ENCODE measurements at regions not wholly inside any gene's neighbourhood (a gene's known extent, or its start where the extent isn't known, plus 50 kb on each side); places are given as distances from the start of the nearest gene placed in this dataset.
"Not testable (repeated sequence)": the region's sequence is repeated elsewhere in the genome, so short reads cannot be mapped to it uniquely, and the experiment has no call there.

DNA sequence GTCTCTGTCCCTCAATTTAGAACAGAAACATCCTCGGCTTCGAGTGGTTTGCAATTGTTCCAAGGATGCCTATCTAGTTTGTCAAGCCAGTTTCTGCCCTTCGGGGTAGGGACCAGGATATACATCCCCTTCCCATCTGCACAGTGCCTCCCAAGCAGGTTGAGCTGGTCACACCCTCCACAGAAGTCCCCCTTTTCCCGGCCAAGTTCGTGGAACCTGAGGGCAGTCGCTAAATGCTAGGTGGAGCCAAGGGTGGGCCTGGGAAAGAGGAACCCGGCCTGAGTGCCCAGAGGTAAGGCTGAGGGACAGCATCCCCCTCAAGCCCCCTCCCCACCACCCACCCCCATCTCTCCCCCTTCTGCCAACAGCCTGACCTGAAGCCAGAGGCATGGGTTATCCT lies 62.4 kb upstream of the NANOS1 start:
- no peak for DNase-seq

DNA sequence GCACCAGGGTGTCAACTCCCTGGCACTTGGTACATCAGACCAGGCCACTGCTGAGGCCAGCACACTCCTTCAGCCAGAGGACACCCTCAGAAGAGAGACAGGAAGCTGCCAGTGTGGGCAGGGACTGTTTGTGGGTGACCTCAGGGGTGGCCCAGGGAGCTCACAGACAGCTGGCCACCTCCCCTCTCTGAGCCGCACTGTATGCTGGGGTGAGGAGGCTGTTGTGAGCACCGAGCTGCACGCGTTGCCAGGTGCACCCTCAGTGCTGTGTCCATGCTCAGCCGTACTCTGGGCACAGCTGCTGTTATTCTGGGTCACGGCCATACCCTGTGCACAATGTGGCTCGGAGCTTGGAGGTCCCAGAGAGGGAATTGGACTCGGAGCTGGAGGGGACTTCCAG lies 61.5 kb upstream of the NANOS1 start:
- DNase-seq = no peak

DNA sequence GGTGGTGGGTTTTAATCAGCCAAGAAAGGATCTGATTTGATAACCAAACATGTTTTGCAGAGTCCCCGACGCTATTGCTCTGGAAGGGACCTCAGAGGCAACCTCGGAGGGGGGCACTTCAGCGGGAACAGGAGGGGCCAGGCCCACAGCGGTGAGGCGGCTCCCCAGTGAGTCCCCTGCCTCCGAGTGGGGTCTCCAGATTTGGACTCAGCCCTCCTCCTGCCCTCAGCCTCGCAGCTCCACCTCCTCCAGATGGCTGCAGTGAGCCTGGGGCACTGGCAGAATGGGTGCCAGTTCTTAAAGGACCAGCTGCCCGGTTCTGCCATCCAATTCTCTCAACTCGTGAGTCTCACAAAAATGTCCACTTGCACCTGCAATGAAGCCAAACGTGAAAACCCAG lies 61.0 kb upstream of the NANOS1 start:
- no peak for DNase-seq

DNA sequence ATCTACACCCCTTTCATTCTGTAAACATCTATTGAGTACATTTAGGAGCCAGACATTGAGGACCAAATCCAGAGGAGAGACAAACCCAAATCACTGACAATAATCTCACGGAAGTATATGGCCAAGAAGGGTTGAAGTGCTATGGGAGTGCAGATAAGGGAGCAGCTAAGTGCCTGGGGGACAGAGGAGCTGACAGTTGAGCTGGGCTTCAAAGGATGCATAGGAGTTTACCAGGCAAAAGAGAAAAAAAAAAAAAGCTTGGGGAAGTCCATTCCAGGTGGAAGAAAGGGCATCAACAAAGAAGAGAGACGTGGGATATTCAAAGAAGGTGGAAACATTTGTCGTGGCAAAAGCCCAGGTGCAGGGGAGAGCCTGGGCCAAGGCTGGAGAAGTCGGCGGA lies 60.5 kb upstream of the NANOS1 start:
- no peak for DNase-seq

DNA sequence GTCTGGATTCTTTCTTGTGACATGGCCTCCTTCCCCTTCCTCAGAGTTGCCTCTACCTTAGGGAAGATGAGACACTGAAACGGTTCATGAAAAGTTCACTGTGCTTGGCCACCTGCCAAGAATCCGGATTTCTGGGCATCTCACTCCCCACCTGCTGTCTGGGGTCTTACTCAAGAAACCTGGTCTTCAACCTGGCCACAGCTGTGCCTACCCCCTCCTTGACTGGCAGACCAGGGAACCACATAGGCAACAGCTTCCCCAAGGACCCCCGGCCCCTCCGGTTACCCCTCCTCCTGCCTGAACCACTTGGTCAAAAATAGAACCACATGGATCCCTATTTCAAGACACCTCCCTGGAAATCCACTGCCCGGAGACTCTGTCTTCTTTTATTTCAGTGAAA lies 58.7 kb upstream of the NANOS1 start:
- no peak for DNase-seq

DNA sequence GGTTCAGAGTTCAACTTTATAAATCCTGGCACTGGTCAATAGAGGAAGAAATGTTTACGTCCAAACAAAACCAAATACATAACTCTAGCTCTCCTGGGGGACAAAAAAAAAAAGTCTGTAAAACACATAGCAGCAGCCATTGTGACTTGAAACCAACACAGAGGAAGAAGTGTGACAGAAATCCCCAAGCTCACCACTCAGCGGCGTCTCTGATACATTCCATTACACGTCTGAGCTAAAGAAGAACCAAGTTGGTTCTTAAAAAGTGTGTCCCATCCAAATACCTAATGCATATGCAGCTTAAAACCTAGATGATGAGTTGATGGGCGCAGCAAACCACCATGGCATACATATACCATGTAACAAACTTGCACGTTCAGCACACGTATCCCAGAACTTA lies 58.3 kb upstream of the NANOS1 start:
- no peak for DNase-seq

DNA sequence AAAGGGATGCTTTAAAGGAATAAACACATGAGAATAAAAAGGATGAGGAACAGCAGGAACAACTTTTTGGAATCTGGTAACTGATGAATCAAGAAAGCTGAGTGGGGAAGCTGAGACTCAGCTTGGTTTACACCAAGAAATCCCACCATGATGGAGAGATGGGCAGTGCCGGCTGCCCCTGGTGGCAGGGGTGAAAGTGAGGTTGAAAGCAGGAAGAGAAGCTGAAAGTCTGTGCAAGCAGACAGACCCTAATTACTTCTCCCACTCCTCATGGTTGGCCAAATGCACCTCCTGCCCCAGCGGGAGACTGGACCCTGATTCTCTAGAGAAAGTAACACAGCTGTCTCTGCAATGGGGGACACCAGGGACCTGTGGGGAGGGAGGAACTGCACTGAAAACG lies 57.6 kb upstream of the NANOS1 start:
- DNase-seq = no peak

DNA sequence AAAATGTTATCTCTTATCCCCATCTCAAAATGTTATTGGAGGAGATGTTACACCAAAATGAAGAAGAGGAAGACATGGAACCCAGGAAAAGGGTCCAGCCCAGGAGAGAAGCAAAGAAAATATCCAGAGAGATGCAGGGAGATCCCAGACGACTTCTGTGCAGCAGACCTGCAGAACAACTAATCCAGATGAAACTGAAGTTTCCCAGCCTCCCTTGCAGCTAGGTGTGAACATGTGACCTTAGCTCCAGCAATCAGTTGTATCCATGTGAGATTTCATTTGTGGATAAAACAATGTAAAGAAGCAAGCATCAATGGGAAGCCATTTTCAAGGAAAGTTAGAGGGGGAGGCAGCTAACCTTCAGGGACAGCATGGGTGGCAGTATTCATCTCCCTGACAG lies 55.8 kb upstream of the NANOS1 start:
- no peak for DNase-seq

DNA sequence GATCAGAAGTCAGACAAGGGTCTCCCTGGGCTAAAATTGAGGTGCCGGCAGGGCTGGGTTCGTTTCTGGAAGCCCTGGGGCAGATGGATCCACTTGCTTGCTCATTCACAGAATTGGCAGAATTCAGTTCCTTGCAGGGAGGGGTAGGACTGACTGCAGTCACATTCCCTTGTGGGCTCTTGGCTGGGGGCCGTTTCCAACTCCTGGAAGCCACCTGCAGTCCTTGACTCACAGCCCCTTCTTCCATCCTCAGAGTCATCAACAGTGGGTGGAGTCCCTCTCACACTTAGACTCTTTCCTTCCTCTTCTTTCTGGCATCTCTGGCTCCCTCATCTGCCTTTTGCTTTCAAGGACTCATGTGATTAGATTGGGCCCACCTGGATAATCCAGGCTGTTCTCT lies 54.6 kb upstream of the NANOS1 start:
- no peak for DNase-seq

DNA sequence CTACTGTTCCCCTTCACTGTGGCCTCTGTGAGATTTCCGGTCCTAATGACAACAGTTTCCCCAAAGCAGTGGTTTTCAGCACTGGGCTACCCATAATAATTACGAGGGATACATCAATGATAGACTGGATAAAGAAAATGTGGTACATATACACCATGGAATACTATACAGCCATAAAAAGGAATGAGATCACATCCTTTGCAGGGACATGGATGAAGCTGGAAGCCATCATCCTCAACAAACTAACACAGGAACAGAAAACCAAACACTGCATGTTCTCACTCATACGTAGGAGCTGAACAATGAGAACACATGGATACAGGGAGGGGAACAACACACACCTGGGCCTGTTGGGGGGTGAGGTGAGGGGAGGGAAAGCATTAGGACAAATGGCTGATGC lies 53.3 kb upstream of the NANOS1 start:
- not testable (repeated sequence) for DNase-seq

DNA sequence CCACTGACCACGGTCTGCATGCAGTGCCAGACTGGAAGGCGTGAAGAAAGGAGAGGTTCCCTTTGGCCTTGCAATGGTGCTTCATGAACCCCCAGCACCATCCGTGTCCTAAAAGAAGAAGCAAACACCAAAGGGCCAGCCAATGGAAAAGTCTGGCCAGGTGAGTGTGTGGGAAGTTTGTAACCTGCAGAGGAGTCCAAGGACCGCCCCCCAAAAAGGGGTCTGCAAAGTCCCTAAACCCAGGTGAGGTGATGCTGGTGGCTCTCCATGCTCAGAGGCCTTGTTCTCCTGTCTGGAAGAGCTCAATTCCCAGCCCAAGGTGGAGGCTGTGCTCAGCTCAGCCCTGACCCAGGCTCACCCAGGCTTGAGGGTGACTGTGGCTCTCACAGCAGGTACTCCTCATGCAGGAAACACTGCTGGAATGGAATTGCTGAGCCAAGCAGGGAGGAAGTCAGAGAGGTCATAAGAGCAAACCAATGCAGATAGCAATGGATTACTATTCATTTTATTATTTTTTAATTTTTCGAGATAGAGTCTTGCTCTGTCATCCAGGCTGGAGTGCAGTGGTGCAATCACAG lies 52.4 kb upstream of the NANOS1 start:
- no peak for DNase-seq

DNA sequence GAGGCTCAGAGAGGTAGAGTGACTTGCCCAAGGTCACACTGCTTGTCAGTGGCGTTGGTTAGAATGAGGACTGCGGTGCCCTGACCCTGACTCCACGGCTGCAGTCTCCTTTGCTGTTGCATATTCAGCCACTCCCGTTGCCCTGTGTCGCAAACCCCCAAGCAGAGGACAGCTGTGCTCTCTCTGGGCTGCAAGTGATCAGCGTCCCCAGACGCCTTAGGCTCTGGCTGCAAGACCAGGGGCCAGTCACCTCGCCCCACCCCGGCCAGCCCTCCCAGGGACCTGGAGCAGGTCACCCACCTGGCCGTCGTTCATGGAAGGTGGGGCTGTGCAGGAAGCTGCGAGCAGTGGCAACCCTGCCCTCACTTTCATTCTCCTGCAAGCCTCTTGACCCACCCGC lies 51.7 kb upstream of the NANOS1 start:
- DNase-seq = no peak

DNA sequence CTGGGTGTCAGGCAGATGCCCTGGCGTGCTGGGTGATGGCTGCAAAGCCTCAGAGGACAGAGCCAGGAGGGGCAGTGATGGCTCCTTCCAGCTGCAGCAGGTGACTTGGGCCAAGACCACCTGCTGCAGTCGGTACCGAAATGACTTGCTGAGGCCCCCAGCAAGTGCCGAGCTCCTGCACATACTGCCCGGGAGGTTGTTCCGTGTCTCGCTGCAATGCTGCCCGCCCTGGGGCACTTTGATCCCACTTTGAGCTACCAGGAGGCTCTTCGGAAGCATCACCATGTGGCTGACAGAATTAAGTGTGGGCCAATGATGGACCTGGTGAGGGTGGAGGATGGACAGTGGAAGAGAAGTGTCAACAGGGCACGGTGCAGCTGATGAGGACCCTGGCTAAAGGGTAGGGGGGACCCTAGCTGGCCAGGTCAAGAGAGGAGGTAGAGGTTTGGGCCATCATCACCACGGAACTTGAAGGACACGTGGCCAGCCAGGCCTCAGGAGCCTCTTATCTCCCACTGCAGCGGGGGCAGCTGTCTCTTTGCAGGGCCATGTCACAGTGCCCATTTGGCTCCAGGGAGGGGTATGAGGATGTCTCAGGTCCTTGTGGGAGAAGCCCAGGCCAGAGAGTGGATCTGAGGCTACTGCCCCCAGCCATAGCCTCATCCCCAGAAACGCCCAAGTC lies 51.1 kb upstream of the NANOS1 start:
- no peak for DNase-seq

DNA sequence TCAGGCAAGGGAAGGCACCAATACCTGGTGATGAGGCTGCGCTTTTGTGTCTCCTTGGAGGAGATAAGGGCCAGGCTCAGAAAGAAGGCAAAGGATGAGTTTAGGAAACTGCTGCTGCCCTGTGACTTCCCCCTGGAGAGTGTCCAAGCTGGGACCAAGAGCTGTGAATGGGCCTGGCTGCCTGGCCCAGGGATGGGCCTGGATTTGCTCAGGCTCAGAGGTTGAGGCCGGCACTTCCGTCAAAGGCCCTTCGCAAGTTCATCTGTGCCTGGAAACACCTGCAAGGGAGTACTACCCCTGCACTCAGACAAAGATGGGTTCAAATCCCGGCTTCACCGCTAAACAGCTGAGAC lies 50.5 kb upstream of the NANOS1 start:
- DNase-seq = no peak

DNA sequence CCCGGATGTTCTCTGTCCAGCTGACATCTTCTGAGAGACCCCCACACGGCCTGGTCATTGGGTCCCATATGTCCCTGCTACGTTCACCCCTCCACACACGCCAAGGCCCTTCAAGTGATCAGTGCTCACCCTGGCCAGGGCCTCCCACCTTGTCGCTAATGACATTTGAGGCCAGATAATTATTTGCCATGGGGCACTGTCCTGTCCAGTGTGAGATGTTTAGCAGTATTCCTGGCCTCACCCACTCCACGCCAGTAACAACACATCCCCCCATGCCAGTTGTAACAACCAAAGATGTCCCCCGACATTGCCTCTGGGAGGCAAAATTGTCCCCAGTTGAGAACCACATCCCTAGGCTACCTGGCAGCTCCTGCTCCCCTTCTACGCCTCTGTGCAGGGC lies 49.9 kb upstream of the NANOS1 start:
- DNase-seq = no peak

All from T-helper 9 cell (primary cell).